ENCODE measurements at regions not wholly inside any gene's neighbourhood (a gene's known extent, or its start where the extent isn't known, plus 50 kb on each side); places are given as distances from the start of the nearest gene placed in this dataset.

DNA sequence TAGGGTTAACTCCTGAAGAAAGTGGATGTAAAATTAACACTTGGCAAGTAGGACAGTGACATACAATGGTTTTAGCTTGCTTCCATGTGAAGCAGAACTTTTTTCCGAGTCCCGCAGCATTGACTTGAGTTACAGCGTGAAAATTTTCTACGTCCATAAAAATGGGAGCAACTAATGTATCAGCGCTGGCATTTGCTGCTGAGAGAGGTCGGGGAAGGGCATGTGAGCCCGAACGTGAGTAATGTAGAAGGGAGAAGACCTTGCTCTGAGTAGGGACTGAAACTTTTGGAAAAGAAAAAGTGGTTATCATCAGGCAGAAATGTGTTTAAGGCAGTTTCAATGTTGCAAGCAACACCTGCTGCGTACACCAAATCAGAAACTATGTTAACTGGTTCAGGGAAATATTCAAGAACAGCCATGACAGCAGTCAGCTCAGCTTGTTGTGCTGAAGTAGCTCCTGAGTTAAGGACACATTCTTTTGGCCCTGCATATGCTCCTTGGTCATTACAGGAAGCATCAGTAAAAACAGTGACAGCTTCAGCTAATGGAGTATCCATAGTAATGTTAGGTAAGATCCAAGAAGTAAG lies 70.9 kb upstream of the ARL4D start:
- TF ChIP-seq, protein P1, sequence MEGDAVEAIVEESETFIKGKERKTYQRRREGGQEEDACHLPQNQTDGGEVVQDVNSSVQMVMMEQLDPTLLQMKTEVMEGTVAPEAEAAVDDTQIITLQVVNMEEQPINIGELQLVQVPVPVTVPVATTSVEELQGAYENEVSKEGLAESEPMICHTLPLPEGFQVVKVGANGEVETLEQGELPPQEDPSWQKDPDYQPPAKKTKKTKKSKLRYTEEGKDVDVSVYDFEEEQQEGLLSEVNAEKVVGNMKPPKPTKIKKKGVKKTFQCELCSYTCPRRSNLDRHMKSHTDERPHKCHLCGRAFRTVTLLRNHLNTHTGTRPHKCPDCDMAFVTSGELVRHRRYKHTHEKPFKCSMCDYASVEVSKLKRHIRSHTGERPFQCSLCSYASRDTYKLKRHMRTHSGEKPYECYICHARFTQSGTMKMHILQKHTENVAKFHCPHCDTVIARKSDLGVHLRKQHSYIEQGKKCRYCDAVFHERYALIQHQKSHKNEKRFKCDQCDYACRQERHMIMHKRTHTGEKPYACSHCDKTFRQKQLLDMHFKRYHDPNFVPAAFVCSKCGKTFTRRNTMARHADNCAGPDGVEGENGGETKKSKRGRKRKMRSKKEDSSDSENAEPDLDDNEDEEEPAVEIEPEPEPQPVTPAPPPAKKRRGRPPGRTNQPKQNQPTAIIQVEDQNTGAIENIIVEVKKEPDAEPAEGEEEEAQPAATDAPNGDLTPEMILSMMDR (IDR thresholded peaks at IDR 0.05; ENCODE audit: insufficient read depth, low read length, missing control alignments), result no peak
- POLR2A ChIA-PET, result interaction anchor here (0.9 to 1.0 kb wide), 2 partner anchors 13 to 29 kb away, joined by 3 read pairs; no protein-coding TSS in a partner anchor
- CTCF ChIA-PET, result interaction anchor here (1.7 kb wide), 1 partner anchor 11 kb away, joined by 12 read pairs; no protein-coding TSS in a partner anchor

DNA sequence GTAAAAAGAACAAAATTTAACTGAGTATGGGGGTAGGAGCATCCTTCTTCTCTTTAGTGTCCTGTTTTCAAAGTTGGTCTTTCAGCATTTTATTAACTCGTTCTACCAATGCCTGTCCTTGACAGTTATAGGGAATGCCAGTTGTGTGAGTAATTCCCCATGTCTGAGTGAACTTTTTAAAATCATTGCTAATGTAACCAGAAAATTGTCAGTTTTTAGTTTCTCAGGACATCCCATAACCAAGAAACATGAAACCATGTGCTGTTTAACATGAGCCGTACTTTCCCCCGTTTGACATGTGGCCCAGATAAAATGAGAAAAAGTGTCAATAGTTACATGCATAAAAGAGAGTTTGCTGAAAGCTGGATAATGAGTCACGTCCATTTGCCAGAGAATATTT lies 71.4 kb upstream of the ARL4D start:
- CTCF ChIA-PET, result interaction anchor here (1.7 kb wide), 1 partner anchor 12 kb away, joined by 12 read pairs; no protein-coding TSS in a partner anchor
- no peak for DNase-seq (ENCODE audit: low read depth, low spot score)
- POLR2A ChIA-PET, result no interaction called here
- no peak overlapping the region for H3K4me3 ChIP-seq (ENCODE audit: low read depth, low read length)
- TF ChIP-seq, protein P1 (IDR thresholded peaks at IDR 0.05; ENCODE audit: insufficient read depth, low read length, missing control alignments), result no peak

More for the DNA sequence above, 70.9 kb upstream of the ARL4D start:
- H3K4me3 ChIP-seq (ENCODE audit: low read depth, low read length), result no peak overlapping the region
- DNase-seq (ENCODE audit: low read depth, low spot score), result no peak

DNA sequence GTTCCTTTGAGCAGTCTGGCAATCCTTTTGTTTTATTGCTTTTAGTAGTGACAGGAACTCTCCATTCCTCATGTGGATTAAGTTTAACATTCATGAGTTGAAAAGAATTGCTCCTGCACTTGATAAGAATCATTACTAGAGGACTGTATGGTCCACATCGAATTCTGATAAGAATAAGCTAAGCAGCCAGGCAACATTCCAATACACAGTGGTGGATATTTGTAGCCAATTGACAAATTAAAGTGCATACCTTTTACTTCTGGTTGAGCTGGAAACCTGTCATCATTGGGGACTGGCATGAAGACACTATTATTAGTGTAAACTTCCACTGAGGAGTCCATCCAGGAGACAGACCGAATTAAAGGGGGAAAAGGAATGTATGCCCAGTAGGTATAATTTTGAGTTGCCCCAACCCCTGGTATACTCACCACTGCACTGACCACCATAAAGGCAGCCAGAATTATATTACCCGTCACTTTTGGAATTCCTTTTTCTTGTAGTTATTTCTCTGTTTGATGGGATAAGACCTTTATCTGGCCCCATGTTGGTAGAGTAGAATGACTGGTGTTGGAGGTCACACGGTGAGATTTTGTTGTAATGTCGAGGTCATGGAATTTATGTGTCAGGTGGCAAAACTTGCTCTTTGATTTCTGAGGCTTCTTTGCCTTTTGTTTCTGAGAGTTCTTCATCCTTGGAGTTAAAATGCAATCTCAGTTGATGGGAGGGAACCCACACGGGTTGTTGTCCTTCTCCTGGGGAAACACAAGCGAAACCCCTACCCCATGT lies 72.1 kb upstream of the ARL4D start:
- POLR2A ChIA-PET, result no interaction called here
- TF ChIP-seq, protein P1 (IDR thresholded peaks at IDR 0.05; ENCODE audit: insufficient read depth, low read length, missing control alignments), result no peak
- CTCF ChIA-PET, result interaction anchor here (1.3 to 1.6 kb wide), 2 partner anchors 8 to 12 kb away, joined by 7 to 17 read pairs; no protein-coding TSS in a partner anchor

DNA sequence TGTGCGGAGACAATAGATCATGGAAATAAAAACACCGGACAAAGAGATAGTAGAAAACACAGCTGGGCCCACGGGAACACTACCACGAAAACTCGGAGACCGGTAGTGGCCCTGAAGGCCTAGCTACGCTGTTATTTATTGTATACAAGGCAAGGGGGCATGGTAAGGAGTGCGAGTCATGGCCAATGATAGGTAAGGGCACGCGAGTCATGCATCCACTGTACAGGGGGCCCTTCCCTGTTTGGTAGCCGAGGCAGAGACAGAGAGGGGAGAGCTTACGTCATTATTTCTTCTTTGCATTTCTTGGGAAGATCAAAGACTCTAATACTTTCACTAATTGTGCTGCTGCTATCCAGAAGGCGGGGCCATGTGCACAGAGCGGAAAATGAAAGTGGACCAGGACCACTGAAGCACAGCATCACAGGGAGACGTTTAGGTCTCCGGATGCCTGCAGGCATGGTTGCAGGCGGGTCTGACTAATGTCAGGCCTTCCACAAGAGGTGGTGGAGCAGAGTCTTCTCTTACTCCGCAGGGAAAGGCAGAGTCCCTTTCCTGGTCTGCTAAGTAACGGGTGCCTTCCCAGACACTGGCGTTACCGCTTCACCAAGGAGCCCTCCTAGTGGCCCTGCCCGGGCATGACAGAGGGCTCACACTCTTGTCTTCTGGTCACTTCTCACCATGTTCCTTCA lies 74.4 kb upstream of the ARL4D start:
- ChIA-PET CTCF (interaction anchor here (1.0 to 1.4 kb wide), 2 partner anchors 10 to 15 kb away, joined by 3 to 6 read pairs; no protein-coding TSS in a partner anchor), POLR2A (no interaction called here)
- no peak overlapping the region for H3K4me3 ChIP-seq (ENCODE audit: low read depth, low read length)
- no peak for DNase-seq (ENCODE audit: low read depth, low spot score)
- TF ChIP-seq, protein P1 (IDR thresholded peaks at IDR 0.05; ENCODE audit: insufficient read depth, low read length, missing control alignments), result no peak

More for the DNA sequence above, 72.1 kb upstream of the ARL4D start:
- no peak overlapping the region; the same call in 1 of the 2 replicates for H3K4me3 ChIP-seq (ENCODE audit: low read depth, low read length)
- DNase-seq (ENCODE audit: low read depth, low spot score), result no peak

DNA sequence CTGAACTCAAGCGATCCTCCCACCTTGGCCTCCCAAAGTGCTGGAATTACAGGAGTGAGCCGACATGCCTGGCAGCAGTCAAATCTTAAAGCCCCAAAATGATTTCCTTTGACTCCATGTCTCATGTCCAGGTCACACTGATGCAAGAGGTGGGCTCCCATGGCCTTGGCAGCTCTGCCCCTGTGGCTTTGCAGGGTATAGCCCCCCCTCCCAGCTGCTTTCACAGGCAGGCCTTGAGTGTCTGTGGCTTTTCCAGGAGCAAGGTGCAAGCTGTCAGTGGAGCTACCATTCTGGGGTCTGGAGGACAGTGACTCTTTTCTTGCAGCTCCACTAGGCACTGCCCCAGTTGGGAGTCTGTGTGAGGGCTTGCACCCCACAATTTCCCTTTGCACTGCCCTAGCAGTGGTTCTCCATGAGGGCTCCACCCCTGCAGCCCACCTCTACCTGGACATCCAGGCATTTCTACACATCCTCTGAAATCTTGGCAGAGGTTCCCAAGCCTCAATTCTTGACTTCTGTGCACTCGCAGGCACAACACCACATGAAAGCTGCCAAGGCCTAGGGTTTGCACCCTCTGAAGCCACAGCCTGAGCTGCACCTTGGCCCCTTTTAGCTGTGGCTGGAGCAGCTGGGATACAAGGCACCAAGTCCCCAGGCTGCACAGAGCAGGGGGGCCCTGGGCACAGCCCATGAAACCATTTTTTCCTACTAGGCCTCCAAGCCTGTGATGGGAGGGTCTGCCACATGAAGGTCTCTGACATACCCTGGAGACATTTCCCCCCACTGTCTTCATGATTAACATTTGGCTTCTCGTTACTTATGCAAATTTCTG lies 79.3 kb upstream of the ARL4D start:
- DNase-seq (ENCODE audit: low read depth, low spot score), result no peak
- TF ChIP-seq, protein P1 (IDR thresholded peaks at IDR 0.05; ENCODE audit: insufficient read depth, low read length, missing control alignments), result no peak
- ChIA-PET POLR2A (no interaction called here), CTCF (interaction anchor here (1.0 kb wide), 1 partner anchor 296 kb away, joined by 4 read pairs; no protein-coding TSS in a partner anchor)
- no peak overlapping the region for H3K4me3 ChIP-seq (ENCODE audit: low read depth, low read length)

Data from AG04449 (cell line).